ENCODE measurements at regions not wholly inside any gene's neighbourhood (a gene's known extent, or its start where the extent isn't known, plus 50 kb on each side); places are given as distances from the start of the nearest gene placed in this dataset.

DNA sequence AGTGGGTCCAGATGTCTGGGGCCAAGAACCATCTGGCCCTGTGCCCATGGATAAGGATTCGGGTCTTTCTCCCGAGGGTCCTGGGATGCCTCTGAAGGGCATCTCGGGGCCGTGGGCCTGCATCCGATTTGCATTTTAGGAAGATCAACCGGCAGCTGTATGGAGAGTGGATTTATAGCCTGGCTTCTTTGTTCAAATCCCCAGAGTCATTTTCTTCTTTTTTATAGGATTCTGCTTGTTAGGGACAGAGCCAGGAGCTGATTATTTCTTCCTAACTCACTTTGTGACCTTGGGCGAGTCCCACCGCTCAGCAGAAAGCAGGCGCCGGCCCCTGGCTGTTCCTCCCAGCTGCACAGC is 52.9 kb upstream of the APCDD1L start:
- H3K4me1 ChIP-seq (replicated peaks in 1 of 2): peaks cover 0 to 11% of the 10 kb centered on the region in 2 donors
- no peak overlapping the region for H3K27ac ChIP-seq
- no peaks in the 10 kb centered on the region for H3K36me3 ChIP-seq (replicated peaks in 1 of 2)
- no peak overlapping the region for H3K4me3 ChIP-seq
- H3K27me3 ChIP-seq: no peaks in the 10 kb centered on the region
- intact Hi-C loops (cut with DNase I): no loop called here
- no peak for DNase-seq
- 59 to 74% (median 68%) methylated on average over 8 to 10 of the region's 10 CpGs for WGBS, 4 donors
- TF ChIP-seq, protein P1, sequence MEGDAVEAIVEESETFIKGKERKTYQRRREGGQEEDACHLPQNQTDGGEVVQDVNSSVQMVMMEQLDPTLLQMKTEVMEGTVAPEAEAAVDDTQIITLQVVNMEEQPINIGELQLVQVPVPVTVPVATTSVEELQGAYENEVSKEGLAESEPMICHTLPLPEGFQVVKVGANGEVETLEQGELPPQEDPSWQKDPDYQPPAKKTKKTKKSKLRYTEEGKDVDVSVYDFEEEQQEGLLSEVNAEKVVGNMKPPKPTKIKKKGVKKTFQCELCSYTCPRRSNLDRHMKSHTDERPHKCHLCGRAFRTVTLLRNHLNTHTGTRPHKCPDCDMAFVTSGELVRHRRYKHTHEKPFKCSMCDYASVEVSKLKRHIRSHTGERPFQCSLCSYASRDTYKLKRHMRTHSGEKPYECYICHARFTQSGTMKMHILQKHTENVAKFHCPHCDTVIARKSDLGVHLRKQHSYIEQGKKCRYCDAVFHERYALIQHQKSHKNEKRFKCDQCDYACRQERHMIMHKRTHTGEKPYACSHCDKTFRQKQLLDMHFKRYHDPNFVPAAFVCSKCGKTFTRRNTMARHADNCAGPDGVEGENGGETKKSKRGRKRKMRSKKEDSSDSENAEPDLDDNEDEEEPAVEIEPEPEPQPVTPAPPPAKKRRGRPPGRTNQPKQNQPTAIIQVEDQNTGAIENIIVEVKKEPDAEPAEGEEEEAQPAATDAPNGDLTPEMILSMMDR (IDR thresholded peaks at IDR 0.05): no peak
- TF ChIP-seq POLR2A (IDR thresholded peaks at IDR 0.05): no peak
- no peaks in the 10 kb centered on the region for H3K9me3 ChIP-seq (replicated peaks in 1 of 3)

DNA sequence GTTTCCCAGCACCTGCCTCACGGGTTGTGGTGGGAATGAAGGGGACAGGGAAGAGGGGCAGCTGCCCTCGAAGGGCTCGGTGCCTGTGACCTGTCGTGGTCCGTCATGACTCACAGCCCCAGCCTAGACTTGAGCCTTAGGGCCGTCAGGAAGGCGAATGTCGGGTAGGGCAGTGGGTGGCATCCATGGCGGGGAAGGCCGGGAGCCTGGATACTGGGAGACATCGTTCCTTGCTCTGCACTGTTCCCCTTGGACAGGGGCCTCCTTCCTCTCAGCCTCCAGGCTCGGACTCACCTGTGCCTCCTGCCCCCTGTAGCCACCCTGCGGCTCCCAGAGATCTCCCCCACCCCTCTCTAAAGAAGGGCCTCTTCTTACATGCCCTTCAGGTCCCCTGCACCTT is 52.2 kb upstream of the APCDD1L start:
- no peak for DNase-seq

DNA sequence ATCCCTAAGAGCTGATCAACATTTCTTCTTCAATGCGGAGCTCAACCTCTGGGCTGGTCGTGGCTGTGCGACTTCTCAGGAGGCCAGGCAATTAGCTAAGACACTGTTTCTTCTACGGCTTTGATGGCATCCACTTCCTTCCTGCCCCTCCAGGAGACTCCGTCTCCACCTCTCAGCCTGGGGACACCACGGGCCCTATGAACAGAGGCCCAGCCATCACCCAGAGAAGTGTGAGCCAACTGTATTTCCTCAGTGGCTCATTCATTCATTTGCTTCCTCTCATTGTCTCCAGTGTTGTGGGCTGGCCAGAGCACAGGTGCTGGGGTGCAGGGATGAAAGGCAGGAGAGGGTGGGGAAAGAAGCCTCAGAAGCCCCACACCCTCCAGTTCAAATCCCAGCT is 51.8 kb upstream of the APCDD1L start:
- H3K4me1 ChIP-seq (replicated peaks in 1 of 2): peaks cover 0 to 11% of the 10 kb centered on the region in 2 donors
- no peak for DNase-seq

More for the DNA sequence above, 52.2 kb upstream of the APCDD1L start:
- TF ChIP-seq POLR2A (IDR thresholded peaks at IDR 0.05): no peak
- TF ChIP-seq, protein P1 (IDR thresholded peaks at IDR 0.05): no peak
- peaks cover 0 to 11% of the 10 kb centered on the region in 2 donors for H3K4me1 ChIP-seq (replicated peaks in 1 of 2)
- H3K27ac ChIP-seq: no peak overlapping the region
- WGBS, 4 donors: 82 to 92% (median 90%) methylated on average over 8 to 13 of the region's 13 CpGs
- no peaks in the 10 kb centered on the region for H3K36me3 ChIP-seq (replicated peaks in 1 of 2)
- no peaks in the 10 kb centered on the region for H3K9me3 ChIP-seq (replicated peaks in 1 of 3)
- H3K27me3 ChIP-seq: no peaks in the 10 kb centered on the region
- H3K4me3 ChIP-seq: no peak overlapping the region
- intact Hi-C loops (cut with DNase I): no loop called here

DNA sequence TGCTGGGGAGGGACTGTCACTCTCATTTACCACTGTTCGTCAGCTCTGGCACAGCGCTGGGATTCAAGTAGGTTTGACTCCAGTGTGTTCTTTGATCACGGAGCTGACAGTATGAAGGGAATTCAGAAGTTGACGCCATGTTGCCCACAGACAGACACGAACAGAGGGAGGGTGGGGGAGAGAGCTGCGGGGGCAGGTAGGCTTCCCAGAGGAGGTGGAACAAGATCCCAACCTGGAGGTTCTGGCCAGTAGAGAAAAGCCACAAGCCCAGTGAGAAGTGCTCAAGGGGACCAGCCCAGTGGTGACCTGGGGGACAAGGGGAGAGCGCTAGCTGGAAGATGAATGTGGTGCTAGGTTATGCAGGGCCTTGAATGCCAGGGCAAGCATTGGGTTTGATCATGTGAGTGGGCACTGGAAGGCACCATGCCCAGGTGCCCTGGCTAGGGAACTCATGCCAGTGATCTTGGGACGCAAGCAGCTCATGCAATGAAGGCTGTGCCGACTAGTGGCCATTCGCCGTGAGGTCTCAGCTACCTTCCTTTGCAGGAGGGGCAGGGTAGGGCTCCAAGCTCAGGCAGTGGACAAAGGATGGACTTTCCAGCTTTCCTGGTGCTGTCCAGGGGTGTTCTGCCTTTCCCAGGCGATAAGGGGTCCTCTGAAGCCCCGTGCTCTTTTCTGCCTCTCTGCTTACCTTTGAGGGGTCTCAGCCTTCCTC is 50.4 kb upstream of the APCDD1L start:
- Histone ChIP-seq H3K27me3 (no peaks in the 10 kb centered on the region), H3K27ac (no peak overlapping the region), H3K4me1 (replicated peaks in 1 of 2) (peaks cover 0 to 11% of the 10 kb centered on the region in 2 donors), H3K4me3 (no peak overlapping the region), H3K9me3 (replicated peaks in 1 of 3) (no peaks in the 10 kb centered on the region), H3K36me3 (replicated peaks in 1 of 2) (no peaks in the 10 kb centered on the region)
- WGBS, 4 donors: 86 to 95% (median 89%) methylated on average over 13 of the region's 13 CpGs
- no peak for DNase-seq
- TF ChIP-seq POLR2A (IDR thresholded peaks at IDR 0.05): no peak
- TF ChIP-seq, protein P1 (IDR thresholded peaks at IDR 0.05): no peak
- intact Hi-C loops (cut with DNase I): no loop called here

More for the DNA sequence above, 51.8 kb upstream of the APCDD1L start:
- no peaks in the 10 kb centered on the region for H3K9me3 ChIP-seq (replicated peaks in 1 of 3)
- H3K36me3 ChIP-seq (replicated peaks in 1 of 2): no peaks in the 10 kb centered on the region
- 78 to 87% (median 80%) methylated on average over 4 to 6 of the region's 6 CpGs for WGBS, 4 donors
- H3K4me3 ChIP-seq: no peak overlapping the region
- H3K27me3 ChIP-seq: no peaks in the 10 kb centered on the region
- no peak for TF ChIP-seq POLR2A (IDR thresholded peaks at IDR 0.05)
- TF ChIP-seq, protein P1 (IDR thresholded peaks at IDR 0.05): no peak
- intact Hi-C loops (cut with DNase I): no loop called here
- no peak overlapping the region for H3K27ac ChIP-seq
